Hepatocyte (in vitro differentiated cells): ENCODE measurements at regions not wholly inside any gene's neighbourhood (a gene's known extent, or its start where the extent isn't known, plus 50 kb on each side); places are given as distances from the start of the nearest gene placed in this dataset.

ENCODE experiments used
- DNase-seq: peaks from one replicate; pipeline ENCODE4 v3.0.0-alpha.2; 2016; ENCODE audit warnings: low spot score
- H2AFZ ChIP-seq: fragments of 200-600 bp; sonication (generic); 2 replicates; pipeline ENCODE4 v1.6.0; 2016; ENCODE audit warnings: antibody characterized with exemption, mild to moderate bottlenecking
- H3K27ac ChIP-seq: fragments of 200-600 bp; sonication (generic); 2 replicates; pipeline ENCODE4 v1.5.1; 2016; ENCODE audit warnings: mild to moderate bottlenecking
- H3K27me3 ChIP-seq: fragments of 200-600 bp; sonication (generic); 2 replicates; pipeline ENCODE4 v1.6.1; 2016
- H3K36me3 ChIP-seq: fragments of 200-600 bp; sonication (generic); replicated peaks from 2 replicates; pipeline ENCODE4 v1.5.1; 2016; ENCODE audit warnings: low read depth; ENCODE audit not compliant: insufficient read depth
- H3K4me1 ChIP-seq: fragments of 200-600 bp; sonication (generic); 2 replicates; pipeline ENCODE4 v1.5.1; 2016; ENCODE audit warnings: mild to moderate bottlenecking, moderate library complexity; ENCODE audit not compliant: insufficient read depth
- H3K4me2 ChIP-seq: fragments of 200-600 bp; sonication (generic); 2 replicates; pipeline ENCODE4 v1.6.0; 2016
- H3K4me3 ChIP-seq: fragments of 200-600 bp; sonication (generic); 2 replicates; pipeline ENCODE4 v1.5.1; 2016; ENCODE audit warnings: mild to moderate bottlenecking
- H3K79me2 ChIP-seq: fragments of 200-600 bp; sonication (generic); 2 replicates; pipeline ENCODE4 v1.6.0; 2017; ENCODE audit warnings: mild to moderate bottlenecking
- H3K9me2 ChIP-seq: fragments of 200-600 bp; sonication (generic); replicated peaks from 2 replicates; pipeline ENCODE4 v1.6.0; 2017; ENCODE audit warnings: mild to moderate bottlenecking; ENCODE audit not compliant: insufficient read depth
- H3K9me3 ChIP-seq: fragments of 200-600 bp; sonication (generic); 2 replicates; pipeline ENCODE4 v1.5.1; 2016; ENCODE audit warnings: low read depth, mild to moderate bottlenecking
- H4K20me1 ChIP-seq: fragments of 200-600 bp; sonication (generic); 2 replicates; pipeline ENCODE4 v1.6.0; 2016; ENCODE audit warnings: mild to moderate bottlenecking; ENCODE audit not compliant: insufficient read depth, poor library complexity, severe bottlenecking
- CTCF ChIP-seq: fragments of 200-600 bp; sonication (generic); IDR thresholded peaks from 2 replicates; pipeline ENCODE4 v1.5.1; 2016; ENCODE audit warnings: antibody characterized with exemption, mild to moderate bottlenecking; ENCODE audit not compliant: poor library complexity
- EZH2 ChIP-seq: fragments of 200-600 bp; sonication (generic); IDR thresholded peaks from 2 replicates; pipeline ENCODE4 v1.6.1; 2016; ENCODE audit warnings: antibody characterized with exemption, mild to moderate bottlenecking, borderline replicate concordance
- EZH2phosphoT487 ChIP-seq: fragments of 200-600 bp; sonication (generic); IDR thresholded peaks from one replicate; pipeline ENCODE4 v1.6.1; 2018; ENCODE audit warnings: antibody characterized with exemption, mild to moderate bottlenecking, low read depth, moderate library complexity; ENCODE audit not compliant: unreplicated experiment, severe bottlenecking
- WGBS: methylation state at CpG from one replicate; pipeline ENCODE4 v1.1.6; 2016; ENCODE audit warnings: low lambda C conversion rate; ENCODE audit errors: missing lambda C conversion rate; 5-methylcytosine and 5-hydroxymethylcytosine counted together

DNA sequence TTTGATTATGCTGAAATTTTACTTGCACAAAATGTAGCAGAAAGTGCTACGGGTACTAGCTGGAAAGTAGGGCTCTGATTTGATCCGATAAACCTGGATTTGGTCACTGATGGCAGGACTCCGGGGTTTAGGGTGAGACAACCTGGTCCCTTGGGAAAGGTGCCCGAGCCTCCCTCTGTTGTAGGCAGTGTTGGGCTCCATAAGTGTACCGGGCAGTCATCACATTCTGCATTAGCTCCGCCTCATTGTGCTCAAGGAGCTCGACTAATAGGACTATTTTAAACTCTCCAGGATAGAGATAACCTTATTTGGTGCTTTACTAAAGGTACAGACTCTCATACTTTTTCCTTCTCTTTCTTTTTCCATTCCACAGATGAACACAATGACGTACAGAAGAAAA lies 117.6 kb downstream of the UTRN start:
- Histone ChIP-seq H3K79me2 (peaks cover 43% of the 10 kb centered on the region), H2AFZ (no peak overlapping the region), H3K27ac (no peak overlapping the region), H3K27me3 (no peaks in the 10 kb centered on the region), H3K4me1 (peaks cover 6% of the 10 kb centered on the region), H3K9me3 (no peaks in the 10 kb centered on the region), H4K20me1 (no peaks in the 10 kb centered on the region), H3K4me3 (no peak overlapping the region), H3K9me2 (no peaks in the 10 kb centered on the region), H3K4me2 (no peak overlapping the region), H3K36me3 (no peaks in the 10 kb centered on the region)
- DNase-seq, result no peak
- 93% methylated on average over 8 of the region's 8 CpGs for WGBS
- TF ChIP-seq EZH2 (no peak), CTCF (no peak), EZH2phosphoT487 (no peak)

DNA sequence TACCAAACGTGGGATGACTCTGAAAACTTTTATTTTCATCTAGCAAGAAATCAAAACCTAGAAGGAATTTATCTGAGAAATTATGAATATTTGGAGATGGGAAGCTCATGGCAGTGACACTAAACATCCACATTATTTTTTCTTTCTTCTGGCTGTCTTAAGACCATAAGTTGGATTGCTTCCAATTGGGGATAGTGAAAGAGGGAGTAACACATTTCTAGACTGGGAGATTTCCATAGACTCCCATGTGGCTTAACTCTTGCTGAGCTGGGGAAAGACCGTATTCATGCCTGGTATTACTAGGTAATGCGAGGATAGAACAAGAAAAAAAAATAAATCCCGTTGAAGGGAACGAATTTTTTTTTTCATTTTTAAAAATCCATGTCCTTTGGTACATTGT lies 120.0 kb downstream of the UTRN start:
- no peaks in the 10 kb centered on the region for H3K27me3 ChIP-seq
- TF ChIP-seq EZH2phosphoT487 (no peak), EZH2 (no peak), CTCF (no peak)
- no peaks in the 10 kb centered on the region for H3K36me3 ChIP-seq
- H4K20me1 ChIP-seq, result no peaks in the 10 kb centered on the region
- no peak for DNase-seq
- peaks cover 46% of the 10 kb centered on the region for H3K79me2 ChIP-seq
- no peaks in the 10 kb centered on the region for H3K9me2 ChIP-seq
- no peak overlapping the region for H3K4me2 ChIP-seq
- H3K9me3 ChIP-seq, result no peaks in the 10 kb centered on the region
- no peak overlapping the region for H3K4me3 ChIP-seq
- 84% methylated on average over 5 of the region's 5 CpGs for WGBS
- H2AFZ ChIP-seq, result no peak overlapping the region
- H3K27ac ChIP-seq, result no peak overlapping the region
- H3K4me1 ChIP-seq, result no peaks in the 10 kb centered on the region

DNA sequence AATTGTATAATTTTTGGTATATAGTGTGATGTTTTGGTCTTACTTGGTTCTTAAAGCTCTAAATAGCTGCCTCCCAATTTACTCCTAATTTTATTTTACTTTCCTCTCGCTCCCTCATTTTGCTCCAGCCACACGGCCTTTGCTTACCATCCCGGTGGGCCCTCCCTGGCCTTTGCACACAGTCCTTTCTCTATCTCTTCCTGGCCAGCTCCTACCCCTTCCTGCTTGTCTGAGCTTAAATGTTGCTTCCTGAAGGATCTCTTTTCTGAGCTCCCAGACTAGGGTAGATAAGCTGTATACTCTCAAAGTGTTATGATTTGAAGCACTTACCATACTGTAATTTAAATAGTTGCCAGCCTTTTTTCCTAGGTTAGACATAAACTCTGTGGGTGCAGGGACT lies 121.7 kb downstream of the UTRN start:
- H3K27ac ChIP-seq, result no peak overlapping the region

More for the DNA sequence above, 121.7 kb downstream of the UTRN start:
- no peak overlapping the region for H2AFZ ChIP-seq
- no peaks in the 10 kb centered on the region for H3K9me3 ChIP-seq
- no peaks in the 10 kb centered on the region for H4K20me1 ChIP-seq
- H3K79me2 ChIP-seq, result peaks cover 42% of the 10 kb centered on the region
- H3K27me3 ChIP-seq, result no peaks in the 10 kb centered on the region
- no peaks in the 10 kb centered on the region for H3K9me2 ChIP-seq
- no peaks in the 10 kb centered on the region for H3K36me3 ChIP-seq
- no peak overlapping the region for H3K4me2 ChIP-seq
- no peak overlapping the region for H3K4me3 ChIP-seq
- peaks cover 6% of the 10 kb centered on the region for H3K4me1 ChIP-seq
- TF ChIP-seq EZH2, result no peak
- TF ChIP-seq EZH2phosphoT487, result no peak
- no peak for TF ChIP-seq CTCF
- 79% methylated on average over 3 of the region's 3 CpGs for WGBS
- DNase-seq, result no peak
